Astrocyte (in vitro differentiated cells and primary cell): ENCODE measurements at regions not wholly inside any gene's neighbourhood (a gene's known extent, or its start where the extent isn't known, plus 50 kb on each side); places are given as distances from the start of the nearest gene placed in this dataset.
A peak's percentile ranks its signal among the peaks of the same experiment; 100 is the strongest.

ENCODE experiments used
- DNase-seq: peaks from one replicate; pipeline ENCODE4 v3.0.0-alpha.2; 2010; ENCODE audit warnings: low read depth
- FAIRE-seq: peaks from 2 replicates; lab custom pipeline; 2011; peaks lifted over from hg19 to GRCh38; lab: Jason Lieb, UNC
- H2AFZ ChIP-seq: 2 replicates; pipeline ENCODE4 v1.6.0; 2012; ENCODE audit warnings: low read depth, low read length, inconsistent platforms
- H3K27ac ChIP-seq: 2 replicates; pipeline ENCODE4 v1.5.1; 2011; ENCODE audit warnings: low read depth, low read length, inconsistent platforms
- H3K27me3 ChIP-seq: 2 replicates; pipeline ENCODE4 v1.6.0; 2011; ENCODE audit warnings: low read length, inconsistent platforms; ENCODE audit not compliant: insufficient read depth
- H3K36me3 ChIP-seq: 2 replicates; pipeline ENCODE4 v1.5.1; 2011; ENCODE audit warnings: low read length, inconsistent platforms; ENCODE audit not compliant: insufficient read depth
- H3K4me1 ChIP-seq: 2 replicates; pipeline ENCODE4 v1.5.1; 2011; ENCODE audit warnings: low read length, inconsistent platforms; ENCODE audit not compliant: insufficient read depth
- H3K4me2 ChIP-seq: 2 replicates; pipeline ENCODE4 v1.6.0; 2012; ENCODE audit warnings: low read length, inconsistent platforms
- H3K4me3 ChIP-seq: 2 replicates; pipeline ENCODE4 v1.5.1; 2011; ENCODE audit warnings: low read depth, mild to moderate bottlenecking, low read length, inconsistent platforms; ENCODE audit not compliant: insufficient read depth
- H3K79me2 ChIP-seq: 2 replicates; pipeline ENCODE4 v1.6.0; 2012; ENCODE audit warnings: mild to moderate bottlenecking, low read length, inconsistent platforms; ENCODE audit not compliant: insufficient read depth
- H3K9ac ChIP-seq: 2 replicates; pipeline ENCODE4 v1.6.0; 2012; ENCODE audit warnings: mild to moderate bottlenecking, low read length, inconsistent platforms
- H3K9me3 ChIP-seq: 2 replicates; pipeline ENCODE4 v1.5.1; 2012; ENCODE audit warnings: low read depth, mild to moderate bottlenecking, low read length, inconsistent platforms; ENCODE audit not compliant: insufficient read depth
- H4K20me1 ChIP-seq: 2 replicates; pipeline ENCODE4 v1.6.0; 2012; ENCODE audit warnings: low read length, inconsistent platforms; ENCODE audit not compliant: insufficient read depth
- H3K27ac Mint-ChIP-seq: one replicate; pipeline ENCODE4 v1.8.0; 2021; ENCODE audit warnings: mild to moderate bottlenecking, mixed read lengths; ENCODE audit not compliant: unreplicated experiment
- H3K27me3 Mint-ChIP-seq: one replicate; pipeline ENCODE4 v1.8.0; 2021; ENCODE audit warnings: low read depth, mixed read lengths; ENCODE audit not compliant: unreplicated experiment
- H3K36me3 Mint-ChIP-seq: one replicate; pipeline ENCODE4 v1.8.0; 2021; ENCODE audit warnings: low read depth, mixed read lengths; ENCODE audit not compliant: unreplicated experiment
- H3K4me1 Mint-ChIP-seq: one replicate; pipeline ENCODE4 v1.8.0; 2021; ENCODE audit warnings: low read depth, mixed read lengths; ENCODE audit not compliant: unreplicated experiment
- H3K4me3 Mint-ChIP-seq: one replicate; pipeline ENCODE4 v1.8.0; 2021; ENCODE audit warnings: mild to moderate bottlenecking, moderate library complexity, mixed read lengths; ENCODE audit not compliant: unreplicated experiment
- H3K9me3 Mint-ChIP-seq: one replicate; pipeline ENCODE4 v1.8.0; 2021; ENCODE audit warnings: mild to moderate bottlenecking, mixed read lengths; ENCODE audit not compliant: unreplicated experiment
- EZH2 ChIP-seq: IDR thresholded peaks from 2 replicates; pipeline ENCODE4 v1.6.1; 2012; ENCODE audit warnings: mild to moderate bottlenecking, low read length, inconsistent platforms; ENCODE audit not compliant: insufficient read depth
- TF ChIP-seq, protein P1 (sequence below): IDR thresholded peaks from 2 replicates; pipeline ENCODE4 v1.5.1; 2011; ENCODE audit warnings: low read depth, mild to moderate bottlenecking, inconsistent platforms, low read length, moderate library complexity; ENCODE audit not compliant: insufficient read depth

DNA sequence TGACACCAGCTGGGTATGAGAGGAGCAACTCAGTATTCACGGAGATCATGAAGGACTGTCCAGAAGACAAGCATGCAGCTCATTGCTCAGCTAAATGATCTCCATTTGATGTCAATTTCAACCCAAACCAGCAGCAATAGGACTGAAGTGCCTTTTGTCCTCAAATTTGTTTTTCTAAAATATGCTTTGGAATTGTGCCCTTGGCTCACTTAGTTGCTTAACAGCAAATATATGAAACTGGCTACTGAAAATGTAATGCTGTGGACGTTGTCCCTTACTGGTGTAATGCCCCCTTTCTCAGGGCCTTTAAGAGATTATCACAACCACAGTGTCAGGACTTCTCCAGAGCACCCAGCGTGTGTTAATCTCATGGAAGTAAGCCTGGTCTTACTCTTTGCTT is 236.2 kb downstream of the SKIDA1 start:
- no peak overlapping the region for H3K27ac ChIP-seq
- no peaks in the 10 kb centered on the region for H3K36me3 Mint-ChIP-seq
- H3K4me3 ChIP-seq = no peak overlapping the region
- no peak overlapping the region for H3K27ac Mint-ChIP-seq
- H3K27me3 Mint-ChIP-seq = no peaks in the 10 kb centered on the region
- no peaks in the 10 kb centered on the region for H4K20me1 ChIP-seq
- no peak overlapping the region for H3K9ac ChIP-seq
- no peak overlapping the region for H3K4me3 Mint-ChIP-seq
- no peaks in the 10 kb centered on the region for H3K27me3 ChIP-seq
- H2AFZ ChIP-seq = no peak overlapping the region
- no peaks in the 10 kb centered on the region for H3K79me2 ChIP-seq
- no peak for FAIRE-seq
- H3K4me1 ChIP-seq = peaks cover 24% of the 10 kb centered on the region
- no peaks in the 10 kb centered on the region for H3K36me3 ChIP-seq
- H3K9me3 Mint-ChIP-seq = no peaks in the 10 kb centered on the region
- TF ChIP-seq EZH2 = no peak
- TF ChIP-seq, protein P1, sequence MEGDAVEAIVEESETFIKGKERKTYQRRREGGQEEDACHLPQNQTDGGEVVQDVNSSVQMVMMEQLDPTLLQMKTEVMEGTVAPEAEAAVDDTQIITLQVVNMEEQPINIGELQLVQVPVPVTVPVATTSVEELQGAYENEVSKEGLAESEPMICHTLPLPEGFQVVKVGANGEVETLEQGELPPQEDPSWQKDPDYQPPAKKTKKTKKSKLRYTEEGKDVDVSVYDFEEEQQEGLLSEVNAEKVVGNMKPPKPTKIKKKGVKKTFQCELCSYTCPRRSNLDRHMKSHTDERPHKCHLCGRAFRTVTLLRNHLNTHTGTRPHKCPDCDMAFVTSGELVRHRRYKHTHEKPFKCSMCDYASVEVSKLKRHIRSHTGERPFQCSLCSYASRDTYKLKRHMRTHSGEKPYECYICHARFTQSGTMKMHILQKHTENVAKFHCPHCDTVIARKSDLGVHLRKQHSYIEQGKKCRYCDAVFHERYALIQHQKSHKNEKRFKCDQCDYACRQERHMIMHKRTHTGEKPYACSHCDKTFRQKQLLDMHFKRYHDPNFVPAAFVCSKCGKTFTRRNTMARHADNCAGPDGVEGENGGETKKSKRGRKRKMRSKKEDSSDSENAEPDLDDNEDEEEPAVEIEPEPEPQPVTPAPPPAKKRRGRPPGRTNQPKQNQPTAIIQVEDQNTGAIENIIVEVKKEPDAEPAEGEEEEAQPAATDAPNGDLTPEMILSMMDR = no peak
- no peak overlapping the region for H3K4me2 ChIP-seq
- no peak for DNase-seq
- H3K9me3 ChIP-seq = no peaks in the 10 kb centered on the region
- peaks cover 48% of the 10 kb centered on the region for H3K4me1 Mint-ChIP-seq

- Histone ChIP-seq H3K4me1 (no peaks in the 10 kb centered on the region), H3K27me3 (no peaks in the 10 kb centered on the region), H3K4me3 (no peak overlapping the region), H3K9me3 (no peaks in the 10 kb centered on the region), H3K27ac (no peak overlapping the region), H2AFZ (no peak overlapping the region), H3K36me3 (no peaks in the 10 kb centered on the region), H4K20me1 (no peaks in the 10 kb centered on the region), H3K4me2 (no peak overlapping the region), H3K79me2 (no peaks in the 10 kb centered on the region), H3K9ac (no peak overlapping the region)
- peak overlapping the region; percentile 0 for H3K4me3 Mint-ChIP-seq
- H3K9me3 Mint-ChIP-seq = no peaks in the 10 kb centered on the region
- FAIRE-seq (no peak), DNase-seq (peak; percentile 49)
- no peaks in the 10 kb centered on the region for H3K27me3 Mint-ChIP-seq
- TF ChIP-seq, protein P1 = no peak
- no peak for TF ChIP-seq EZH2
- peaks cover 42% of the 10 kb centered on the region for H3K4me1 Mint-ChIP-seq
- H3K27ac Mint-ChIP-seq = no peak overlapping the region
- no peaks in the 10 kb centered on the region for H3K36me3 Mint-ChIP-seq
Measured at GRCh38 chr10:21285742-21286331, 239.6 kb downstream of the SKIDA1 start.

- no peaks in the 10 kb centered on the region for H3K9me3 Mint-ChIP-seq
- no peak for TF ChIP-seq EZH2
- TF ChIP-seq, protein P1 = no peak
- Histone ChIP-seq H3K9me3 (no peaks in the 10 kb centered on the region), H3K4me2 (no peak overlapping the region), H3K79me2 (no peaks in the 10 kb centered on the region), H3K36me3 (no peaks in the 10 kb centered on the region), H3K4me1 (no peaks in the 10 kb centered on the region), H3K4me3 (no peak overlapping the region), H3K27ac (no peak overlapping the region), H3K9ac (no peak overlapping the region), H2AFZ (no peak overlapping the region), H3K27me3 (no peaks in the 10 kb centered on the region), H4K20me1 (no peaks in the 10 kb centered on the region)
- FAIRE-seq (no peak), DNase-seq (no peak)
- no peaks in the 10 kb centered on the region for H3K27me3 Mint-ChIP-seq
- H3K27ac Mint-ChIP-seq = peak overlapping the region; percentile 3
- no peak overlapping the region for H3K4me3 Mint-ChIP-seq
- H3K36me3 Mint-ChIP-seq = no peaks in the 10 kb centered on the region
- peaks cover 39% of the 10 kb centered on the region for H3K4me1 Mint-ChIP-seq
Measured at GRCh38 chr10:21285207-21285606, 240.3 kb downstream of the SKIDA1 start.
